ENCODE measurements at regions not wholly inside any gene's neighbourhood (a gene's known extent, or its start where the extent isn't known, plus 50 kb on each side); places are given as distances from the start of the nearest gene placed in this dataset.

- no peak for TF ChIP-seq CTCF (IDR thresholded peaks at IDR 0.05; ENCODE audit: insufficient read depth, low read length)
- no peak for TF ChIP-seq GABPA (IDR thresholded peaks at IDR 0.05; ENCODE audit: low read depth)
- no peak for TF ChIP-seq POLR2AphosphoS5 (IDR thresholded peaks at IDR 0.05; ENCODE audit: low read depth)
- TF ChIP-seq REST (IDR thresholded peaks at IDR 0.05; ENCODE audit: insufficient replicate concordance, low read depth) = no peak
- TF ChIP-seq SPI1 (IDR thresholded peaks at IDR 0.05; ENCODE audit: borderline replicate concordance, low read depth) = no peak
Measured at GRCh38 chr2:55102056-55102812, 52.0 kb upstream of the RTN4 start.
